GM12878 (cell line): ENCODE measurements at regions not wholly inside any gene's neighbourhood (a gene's known extent, or its start where the extent isn't known, plus 50 kb on each side); places are given as distances from the start of the nearest gene placed in this dataset.

Experiments used
- ATAC-seq: fragments of 200-7000 bp; cut with Tn5 transposase; 3 replicates; pipeline ENCODE4 v1.9.1; 2020; ENCODE audit warnings: mild to moderate bottlenecking, moderate library complexity
- BruUV-seq: library from RNA; stranded (reverse); fragments of 400-500 nt; replicated peaks from 2 replicates; lab custom pipeline; 2021; lab: Mats Ljungman, UMichigan
- CTCF ChIA-PET: fragments of 300-600 bp; sonication (Branson Sonifier 250); formaldehyde crosslinking; extraction: SDS; loops from one replicate; lab custom pipeline; 2021; ENCODE audit warnings: inconsistent platforms; lab: Yijun Ruan, JAX
- POLR2A ChIA-PET: fragments of 350-600 bp; formaldehyde crosslinking; extraction: SDS; loops from one replicate; lab custom pipeline; 2021; ENCODE audit warnings: inconsistent platforms; lab: Charles Lee
- RAD21 ChIA-PET: fragments of 300-600 bp; sonication (Branson Sonifier 250); formaldehyde crosslinking; loops from one replicate; lab custom pipeline; 2023; ENCODE audit warnings: antibody characterized with exemption; ENCODE audit not compliant: unreplicated experiment; lab: Charles Lee
- SMC1A ChIA-PET: fragments of 300-600 bp; sonication (Branson Sonifier 250); formaldehyde crosslinking; loops from one replicate; lab custom pipeline; 2023; ENCODE audit not compliant: unreplicated experiment, uncharacterized antibody; lab: Charles Lee
- DNase-seq: peaks from one replicate; pipeline ENCODE4 v3.0.0-alpha.2; 2011; ENCODE audit warnings: low read depth, low spot score
- FAIRE-seq: peaks from 3 replicates; lab custom pipeline; 2011; peaks lifted over from hg19 to GRCh38; lab: Jason Lieb, UNC
- H2AFZ ChIP-seq: 2 replicates; pipeline ENCODE4 v1.6.0; 2011; ENCODE audit warnings: low read depth, low read length, control low read depth; ENCODE audit not compliant: control insufficient read depth
- H3K27ac ChIP-seq: 2 replicates; pipeline ENCODE4 v1.5.1; 2011; ENCODE audit warnings: control low read depth; ENCODE audit not compliant: control insufficient read depth, insufficient read depth
- H3K27me3 ChIP-seq, 2 experiments: replicated peaks in 1 of 2; 2 replicates each; pipeline versions ENCODE4 v1.6.0 to v1.6.1; 2011; ENCODE audit warnings: low read length in 1 of 2; ENCODE audit not compliant: control insufficient read depth in 2 of 2, insufficient read depth in 2 of 2
- H3K36me3 ChIP-seq, 2 experiments: 2 replicates each; pipeline ENCODE4 v1.5.1; 2011; ENCODE audit warnings: low read length in 1 of 2; ENCODE audit not compliant: control insufficient read depth in 2 of 2, insufficient read depth in 2 of 2
- H3K4me1 ChIP-seq: 2 replicates; pipeline ENCODE4 v1.6.1; 2011; ENCODE audit warnings: mild to moderate bottlenecking, low read length, moderate library complexity, mixed read lengths; ENCODE audit not compliant: control insufficient read depth, insufficient read depth
- H3K4me2 ChIP-seq: 2 replicates; pipeline ENCODE4 v1.6.0; 2011; ENCODE audit warnings: control low read depth; ENCODE audit not compliant: control insufficient read depth, insufficient read depth
- H3K4me3 ChIP-seq: fragments of 200-600 bp; sonication (generic); 2 replicates; pipeline ENCODE4 v1.5.1; 2016
- H3K79me2 ChIP-seq: 2 replicates; pipeline ENCODE4 v1.6.0; 2011; ENCODE audit warnings: low read length; ENCODE audit not compliant: control insufficient read depth, insufficient read depth
- H3K9ac ChIP-seq: 2 replicates; pipeline ENCODE4 v1.8.0; 2011; ENCODE audit warnings: low read length, control low read depth, mixed read lengths; ENCODE audit not compliant: control insufficient read depth, insufficient read depth
- H3K9me3 ChIP-seq: replicated peaks from 3 replicates; pipeline ENCODE4 v1.5.1; 2011; ENCODE audit warnings: mild to moderate bottlenecking, low read length; ENCODE audit not compliant: control insufficient read depth, insufficient read depth
- H4K20me1 ChIP-seq: 2 replicates; pipeline ENCODE4 v1.6.0; 2011; ENCODE audit not compliant: control insufficient read depth, insufficient read depth
- BRCA1 ChIP-seq: IDR thresholded peaks from 2 replicates; pipeline ENCODE4 v1.6.1; 2011; ENCODE audit warnings: low read depth, low read length, improper control_type of control experiment
- CEBPB ChIP-seq, 2 experiments: fragments of 150-350 bp in 1 of 2; IDR thresholded peaks; 2 replicates each; pipeline ENCODE4 v1.6.1; 2012 to 2014; ENCODE audit warnings: low read depth in 2 of 2, low read length in 2 of 2, borderline replicate concordance in 1 of 2, inconsistent platforms in 1 of 2
- HCFC1 ChIP-seq: fragments of 150-350 bp; IDR thresholded peaks from 2 replicates; pipeline ENCODE4 v1.6.1; 2014; ENCODE audit warnings: low read length
- MEF2A ChIP-seq: IDR thresholded peaks from 2 replicates; pipeline ENCODE4 v1.6.1; 2011; ENCODE audit warnings: low read depth, mild to moderate bottlenecking, low read length, moderate library complexity; ENCODE audit not compliant: insufficient read depth
- NBN ChIP-seq: fragments of 450-650 bp; IDR thresholded peaks from 2 replicates; pipeline ENCODE4 v1.6.1; 2016
- RBBP5 ChIP-seq: fragments of 200-600 bp; sonication (generic); conservative IDR thresholded peaks from 2 replicates; pipeline ENCODE4 v1.6.1; 2016
- SIX5 ChIP-seq: IDR thresholded peaks from 2 replicates; pipeline ENCODE4 v1.6.1; 2011; ENCODE audit warnings: mild to moderate bottlenecking, low read depth, low read length, moderate library complexity; ENCODE audit not compliant: severe bottlenecking
- SMC3 ChIP-seq: IDR thresholded peaks from 2 replicates; pipeline ENCODE4 v1.6.1; 2011; ENCODE audit warnings: low read length, improper control_type of control experiment, borderline replicate concordance
- SUZ12 ChIP-seq: fragments of 200-600 bp; sonication (generic); IDR thresholded peaks from one replicate; pipeline ENCODE4 v1.6.1; 2018; ENCODE audit warnings: antibody characterized with exemption, mild to moderate bottlenecking; ENCODE audit not compliant: unreplicated experiment
- WRNIP1 ChIP-seq: IDR thresholded peaks from 2 replicates; pipeline ENCODE4 v1.6.1; 2011; ENCODE audit warnings: low read depth, low read length, improper control_type of control experiment, borderline replicate concordance
- ZNF384 ChIP-seq: IDR thresholded peaks from 2 replicates; pipeline ENCODE4 v1.6.1; 2012; ENCODE audit warnings: low read depth, mild to moderate bottlenecking, low read length, improper control_type of control experiment, borderline replicate concordance
- WGBS: methylation state at CpG from one replicate; pipeline ENCODE4 v1.1.6; 2016; ENCODE audit warnings: low lambda C conversion rate; ENCODE audit not compliant: insufficient replicate concordance, insufficient coverage; ENCODE audit errors: missing lambda C conversion rate; 5-methylcytosine and 5-hydroxymethylcytosine counted together
- in situ Hi-C: fragments of 300-500 bp; cut with MboI; formaldehyde crosslinking; loops from 9 replicates; pipeline ENCODE4 v1.14.3; 2018; ENCODE audit warnings: mixed read lengths
- intact Hi-C: fragments of 100-400 bp; cut with micrococcal nuclease; formaldehyde crosslinking; loops from one replicate; pipeline ENCODE4 v1.14.2; 2022; ENCODE audit not compliant: unreplicated experiment
- TF ChIP-seq, protein P1 (sequence below): IDR thresholded peaks from 2 replicates; pipeline ENCODE4 v1.6.1; 2012; ENCODE audit warnings: low read length, inconsistent platforms
- TF ChIP-seq, protein P2 (sequence below): fragments of 450-650 bp; IDR thresholded peaks from 2 replicates; pipeline ENCODE4 v1.6.1; 2018; ENCODE audit warnings: mild to moderate bottlenecking, low read depth, moderate library complexity; ENCODE audit not compliant: partially characterized antibody
- TF ChIP-seq, protein P3 (sequence below): IDR thresholded peaks from 2 replicates; pipeline ENCODE4 v1.6.1; 2011; ENCODE audit warnings: borderline replicate concordance, low read depth, mild to moderate bottlenecking, moderate library complexity, low read length; ENCODE audit not compliant: insufficient read depth, poor library complexity, severe bottlenecking

DNA sequence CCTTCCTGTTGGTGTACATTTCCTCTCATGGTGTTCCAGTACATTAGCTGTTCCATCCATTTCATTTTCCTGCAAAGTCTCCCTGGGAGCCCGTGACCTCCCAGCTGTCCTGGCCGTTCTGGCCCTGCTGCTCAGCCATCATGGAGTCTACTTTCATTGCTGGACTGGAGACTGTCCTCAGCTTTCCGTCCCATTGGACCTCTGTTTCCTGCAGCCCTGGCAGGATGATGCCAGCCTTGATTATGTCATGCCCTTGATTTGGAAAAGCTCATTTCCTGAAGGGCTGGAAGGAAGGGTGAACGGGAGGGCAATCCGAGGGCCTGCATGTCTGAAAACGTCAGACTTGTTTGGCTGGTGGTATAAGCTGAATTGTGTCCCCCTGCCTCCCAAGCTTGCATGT, 205.5 kb upstream of the HS6ST1 start:
- no peak for ATAC-seq
- H2AFZ ChIP-seq: no peak overlapping the region
- in situ Hi-C loops (no loop called here), intact Hi-C loops (no loop called here)
- TF ChIP-seq, protein P1, sequence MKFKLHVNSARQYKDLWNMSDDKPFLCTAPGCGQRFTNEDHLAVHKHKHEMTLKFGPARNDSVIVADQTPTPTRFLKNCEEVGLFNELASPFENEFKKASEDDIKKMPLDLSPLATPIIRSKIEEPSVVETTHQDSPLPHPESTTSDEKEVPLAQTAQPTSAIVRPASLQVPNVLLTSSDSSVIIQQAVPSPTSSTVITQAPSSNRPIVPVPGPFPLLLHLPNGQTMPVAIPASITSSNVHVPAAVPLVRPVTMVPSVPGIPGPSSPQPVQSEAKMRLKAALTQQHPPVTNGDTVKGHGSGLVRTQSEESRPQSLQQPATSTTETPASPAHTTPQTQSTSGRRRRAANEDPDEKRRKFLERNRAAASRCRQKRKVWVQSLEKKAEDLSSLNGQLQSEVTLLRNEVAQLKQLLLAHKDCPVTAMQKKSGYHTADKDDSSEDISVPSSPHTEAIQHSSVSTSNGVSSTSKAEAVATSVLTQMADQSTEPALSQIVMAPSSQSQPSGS: no peak
- TF ChIP-seq BRCA1 (no peak), NBN (no peak), SUZ12 (no peak), ZNF384 (no peak), CEBPB (IDR thresholded peaks at IDR 0.05; ENCODE audit: borderline replicate concordance in 1 of 2, low read depth in 2 of 2, low read length in 2 of 2) (no peak), RBBP5 (no peak), HCFC1 (no peak), WRNIP1 (no peak), MEF2A (no peak), SMC3 (no peak), SIX5 (no peak)
- TF ChIP-seq, protein P2, sequence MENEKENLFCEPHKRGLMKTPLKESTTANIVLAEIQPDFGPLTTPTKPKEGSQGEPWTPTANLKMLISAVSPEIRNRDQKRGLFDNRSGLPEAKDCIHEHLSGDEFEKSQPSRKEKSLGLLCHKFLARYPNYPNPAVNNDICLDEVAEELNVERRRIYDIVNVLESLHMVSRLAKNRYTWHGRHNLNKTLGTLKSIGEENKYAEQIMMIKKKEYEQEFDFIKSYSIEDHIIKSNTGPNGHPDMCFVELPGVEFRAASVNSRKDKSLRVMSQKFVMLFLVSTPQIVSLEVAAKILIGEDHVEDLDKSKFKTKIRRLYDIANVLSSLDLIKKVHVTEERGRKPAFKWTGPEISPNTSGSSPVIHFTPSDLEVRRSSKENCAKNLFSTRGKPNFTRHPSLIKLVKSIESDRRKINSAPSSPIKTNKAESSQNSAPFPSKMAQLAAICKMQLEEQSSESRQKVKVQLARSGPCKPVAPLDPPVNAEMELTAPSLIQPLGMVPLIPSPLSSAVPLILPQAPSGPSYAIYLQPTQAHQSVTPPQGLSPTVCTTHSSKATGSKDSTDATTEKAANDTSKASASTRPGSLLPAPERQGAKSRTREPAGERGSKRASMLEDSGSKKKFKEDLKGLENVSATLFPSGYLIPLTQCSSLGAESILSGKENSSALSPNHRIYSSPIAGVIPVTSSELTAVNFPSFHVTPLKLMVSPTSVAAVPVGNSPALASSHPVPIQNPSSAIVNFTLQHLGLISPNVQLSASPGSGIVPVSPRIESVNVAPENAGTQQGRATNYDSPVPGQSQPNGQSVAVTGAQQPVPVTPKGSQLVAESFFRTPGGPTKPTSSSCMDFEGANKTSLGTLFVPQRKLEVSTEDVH: no peak
- TF ChIP-seq, protein P3, sequence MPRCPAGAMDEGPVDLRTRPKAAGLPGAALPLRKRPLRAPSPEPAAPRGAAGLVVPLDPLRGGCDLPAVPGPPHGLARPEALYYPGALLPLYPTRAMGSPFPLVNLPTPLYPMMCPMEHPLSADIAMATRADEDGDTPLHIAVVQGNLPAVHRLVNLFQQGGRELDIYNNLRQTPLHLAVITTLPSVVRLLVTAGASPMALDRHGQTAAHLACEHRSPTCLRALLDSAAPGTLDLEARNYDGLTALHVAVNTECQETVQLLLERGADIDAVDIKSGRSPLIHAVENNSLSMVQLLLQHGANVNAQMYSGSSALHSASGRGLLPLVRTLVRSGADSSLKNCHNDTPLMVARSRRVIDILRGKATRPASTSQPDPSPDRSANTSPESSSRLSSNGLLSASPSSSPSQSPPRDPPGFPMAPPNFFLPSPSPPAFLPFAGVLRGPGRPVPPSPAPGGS: no peak
- CTCF ChIA-PET: no interaction called here
- no peak overlapping the region for H3K9ac ChIP-seq
- no peak overlapping the region for H3K4me2 ChIP-seq
- H3K36me3 ChIP-seq: no peaks in the 10 kb centered on the region
- BruUV-seq: no TSS peak
- no peak overlapping the region for H3K4me3 ChIP-seq
- H3K9me3 ChIP-seq: no peaks in the 10 kb centered on the region; the same call in 2 of the 3 replicates
- SMC1A ChIA-PET: no interaction called here
- no peaks in the 10 kb centered on the region; a peak in 1 of 4 replicates for H3K27me3 ChIP-seq
- peaks cover 11% of the 10 kb centered on the region for H3K4me1 ChIP-seq
- H3K27ac ChIP-seq: no peak overlapping the region
- no peak for FAIRE-seq
- H3K79me2 ChIP-seq: no peaks in the 10 kb centered on the region
- H4K20me1 ChIP-seq: no peaks in the 10 kb centered on the region
- DNase-seq: no peak
- POLR2A ChIA-PET: no interaction called here
- WGBS: 2% methylated on average over 6 of the region's 6 CpGs
- RAD21 ChIA-PET: no interaction called here
